Heart left ventricle (tissue), 13 donors: ENCODE measurements at regions not wholly inside any gene's neighbourhood (a gene's known extent, or its start where the extent isn't known, plus 50 kb on each side); places are given as distances from the start of the nearest gene placed in this dataset.

Experiments
- POLR2A ChIP-seq, 2 donors: fragments of 450-650 bp; IDR thresholded peaks; one replicate each; pipeline ENCODE4 v1.6.1; 2017; ENCODE audit warnings: antibody characterized with exemption in 2 of 2, mild to moderate bottlenecking in 2 of 2, moderate library complexity in 2 of 2
- TF ChIP-seq, protein P1 (sequence below), 12 donors: fragments of 200-600 bp; sonication (generic) in 4 of 12; IDR thresholded peaks; one replicate each; pipeline versions ENCODE4 v1.5.0 to v1.8.0; 2018 to 2022; ENCODE audit warnings: antibody characterized with exemption in 12 of 12, mild to moderate bottlenecking in 5 of 12
- donor health status: ischemic (EF 13 %, LVEDD 7.1; RV severe dilation, severe dysfunction).
- donor health status: DM: no; HTN: yes; CAD: no.
- donor health status: DM: no; HTN: no; CAD: no.
- donor health status: ischemic (EF 25% LVEDD 6.9; RV normal size, moderate dysfunction).
- donor health status: ischemic (EF 25% LVEDD 5.7; RV mildly dilated, moderate dysfunction).
- donor health status: ischemic (EF 35%, LVEDD 5.7; RV mildly dilated, moderate dysfunction).
- donor health status: nonischemic (EF 11% LVEDD 7.7; RV severe dilation, severe dysfunction).
- donor health status: DM: yes; HTN: yes; CAD: no.
- donor health status: PGD.
- donor health status: ischemic (EF 29% LVEDD 5.4; RV normal size, mild dysfunction).
- donor health status: nonischemic (EF 23%, LVEDD 6.1; RV moderate dilation, normal function).

GRCh38 chr10:23614483-23614882 lies 175.6 kb downstream of the OTUD1 start:
- TF ChIP-seq POLR2A (IDR thresholded peaks at IDR 0.05) = no peak
- TF ChIP-seq, protein P1, sequence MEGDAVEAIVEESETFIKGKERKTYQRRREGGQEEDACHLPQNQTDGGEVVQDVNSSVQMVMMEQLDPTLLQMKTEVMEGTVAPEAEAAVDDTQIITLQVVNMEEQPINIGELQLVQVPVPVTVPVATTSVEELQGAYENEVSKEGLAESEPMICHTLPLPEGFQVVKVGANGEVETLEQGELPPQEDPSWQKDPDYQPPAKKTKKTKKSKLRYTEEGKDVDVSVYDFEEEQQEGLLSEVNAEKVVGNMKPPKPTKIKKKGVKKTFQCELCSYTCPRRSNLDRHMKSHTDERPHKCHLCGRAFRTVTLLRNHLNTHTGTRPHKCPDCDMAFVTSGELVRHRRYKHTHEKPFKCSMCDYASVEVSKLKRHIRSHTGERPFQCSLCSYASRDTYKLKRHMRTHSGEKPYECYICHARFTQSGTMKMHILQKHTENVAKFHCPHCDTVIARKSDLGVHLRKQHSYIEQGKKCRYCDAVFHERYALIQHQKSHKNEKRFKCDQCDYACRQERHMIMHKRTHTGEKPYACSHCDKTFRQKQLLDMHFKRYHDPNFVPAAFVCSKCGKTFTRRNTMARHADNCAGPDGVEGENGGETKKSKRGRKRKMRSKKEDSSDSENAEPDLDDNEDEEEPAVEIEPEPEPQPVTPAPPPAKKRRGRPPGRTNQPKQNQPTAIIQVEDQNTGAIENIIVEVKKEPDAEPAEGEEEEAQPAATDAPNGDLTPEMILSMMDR (IDR thresholded peaks at IDR 0.05) = no peak
